Heart left ventricle (tissue), 13 donors: ENCODE measurements at regions not wholly inside any gene's neighbourhood (a gene's known extent, or its start where the extent isn't known, plus 50 kb on each side); places are given as distances from the start of the nearest gene placed in this dataset.

ENCODE experiments used
- CTCF ChIP-seq, 12 donors: fragments of 200-600 bp; sonication (generic) in 4 of 12; IDR thresholded peaks; one replicate each; pipeline versions ENCODE4 v1.5.0 to v1.8.0; 2018 to 2022; ENCODE audit warnings: antibody characterized with exemption in 12 of 12, mild to moderate bottlenecking in 5 of 12
- POLR2A ChIP-seq, 2 donors: fragments of 450-650 bp; IDR thresholded peaks; one replicate each; pipeline ENCODE4 v1.6.1; 2017; ENCODE audit warnings: antibody characterized with exemption in 2 of 2, mild to moderate bottlenecking in 2 of 2, moderate library complexity in 2 of 2
- donor health status: ischemic (EF 13 %, LVEDD 7.1; RV severe dilation, severe dysfunction).
- donor health status: DM: no; HTN: yes; CAD: no.
- donor health status: DM: no; HTN: no; CAD: no.
- donor health status: ischemic (EF 25% LVEDD 6.9; RV normal size, moderate dysfunction).
- donor health status: ischemic (EF 25% LVEDD 5.7; RV mildly dilated, moderate dysfunction).
- donor health status: ischemic (EF 35%, LVEDD 5.7; RV mildly dilated, moderate dysfunction).
- donor health status: nonischemic (EF 11% LVEDD 7.7; RV severe dilation, severe dysfunction).
- donor health status: DM: yes; HTN: yes; CAD: no.
- donor health status: PGD.
- donor health status: ischemic (EF 29% LVEDD 5.4; RV normal size, mild dysfunction).
- donor health status: nonischemic (EF 23%, LVEDD 6.1; RV moderate dilation, normal function).

- no peak for TF ChIP-seq CTCF (IDR thresholded peaks at IDR 0.05)
- no peak for TF ChIP-seq POLR2A (IDR thresholded peaks at IDR 0.05)
Measured at GRCh38 chr12:132410849-132411248, 79.1 kb upstream of the FBRSL1 start.
